ENCODE measurements at regions not wholly inside any gene's neighbourhood (a gene's known extent, or its start where the extent isn't known, plus 50 kb on each side); places are given as distances from the start of the nearest gene placed in this dataset.

GRCh38 chr13:64925727-64926126, 2304.4 kb downstream of the PCDH9 start:
- TF ChIP-seq ZNF274 (IDR thresholded peaks at IDR 0.05; ENCODE audit: low read depth, low read length), result no peak
- TF ChIP-seq SUZ12 (IDR thresholded peaks at IDR 0.05; ENCODE audit: extremely low read depth, insufficient read depth, insufficient read length), result no peak
- no peak for TF ChIP-seq YY1 (IDR thresholded peaks at IDR 0.05; ENCODE audit: insufficient read depth, insufficient read length)
